B cell (primary cell): ENCODE measurements at regions not wholly inside any gene's neighbourhood (a gene's known extent, or its start where the extent isn't known, plus 50 kb on each side); places are given as distances from the start of the nearest gene placed in this dataset.

Source experiments
- CTCF ChIP-seq: fragments of 200-600 bp; IDR thresholded peaks from one replicate; pipeline ENCODE4 v1.8.0; 2022; ENCODE audit warnings: antibody characterized with exemption, mild to moderate bottlenecking
- EZH2 ChIP-seq: IDR thresholded peaks from 2 replicates; pipeline ENCODE4 v1.6.1; 2012; ENCODE audit warnings: borderline replicate concordance, low read depth, mild to moderate bottlenecking, moderate library complexity, low read length; ENCODE audit not compliant: insufficient read depth, poor library complexity, severe bottlenecking

GRCh38 chr21:35136586-35137219 lies 87.6 kb upstream of the RUNX1 start:
- TF ChIP-seq CTCF, result no peak
- TF ChIP-seq EZH2, result no peak
